Activated naive CD4-positive, alpha-beta T cell treated with anti-CD3 and anti-CD28 coated beads, Interleukin-2, amount 50 U/mL, for 16 hours (primary cell): ENCODE measurements at regions not wholly inside any gene's neighbourhood (a gene's known extent, or its start where the extent isn't known, plus 50 kb on each side); places are given as distances from the start of the nearest gene placed in this dataset.
"Not testable (repeated sequence)": the region's sequence is repeated elsewhere in the genome, so short reads cannot be mapped to it uniquely, and the experiment has no call there.

Experiments used
- DNase-seq: peaks from one replicate; pipeline ENCODE4 v3.0.0-alpha.2; 2020

- DNase-seq, result no peak
These were observed 211.6 kb upstream of the FAM241A start for GRCh38 chr4:111933703-111934102.

GRCh38 chr4:111934314-111934713 lies 210.9 kb upstream of the FAM241A start:
- no peak for DNase-seq

GRCh38 chr4:111937368-111937767 lies 207.9 kb upstream of the FAM241A start:
- DNase-seq, result no peak

- no peak for DNase-seq
These were observed 203.3 kb upstream of the FAM241A start for GRCh38 chr4:111941957-111942356.

GRCh38 chr4:111943796-111944203 lies 201.5 kb upstream of the FAM241A start:
- no peak for DNase-seq

GRCh38 chr4:111945014-111945413 lies 200.2 kb upstream of the FAM241A start:
- no peak for DNase-seq

- DNase-seq, result no peak
These were observed 198.5 kb upstream of the FAM241A start for GRCh38 chr4:111946800-111947199.

GRCh38 chr4:111952688-111953087 lies 192.6 kb upstream of the FAM241A start:
- DNase-seq, result no peak

- DNase-seq, result no peak
These were observed 190.7 kb upstream of the FAM241A start for GRCh38 chr4:111954550-111954949.

- no peak for DNase-seq
These were observed 190.3 kb upstream of the FAM241A start for GRCh38 chr4:111955001-111955400.

- DNase-seq, result no peak
These were observed 188.1 kb upstream of the FAM241A start for GRCh38 chr4:111957116-111957515.

- no peak for DNase-seq
These were observed 187.3 kb upstream of the FAM241A start for GRCh38 chr4:111957997-111958396.

- DNase-seq, result no peak
These were observed 186.0 kb upstream of the FAM241A start for GRCh38 chr4:111959222-111959621.

GRCh38 chr4:111960241-111960667 lies 185.0 kb upstream of the FAM241A start:
- no peak for DNase-seq

GRCh38 chr4:111961026-111961425 lies 184.2 kb upstream of the FAM241A start:
- not testable (repeated sequence) for DNase-seq

GRCh38 chr4:111961809-111962208 lies 183.4 kb upstream of the FAM241A start:
- DNase-seq, result no peak

- no peak for DNase-seq
These were observed 182.0 kb upstream of the FAM241A start for GRCh38 chr4:111963158-111963700.

- DNase-seq, result no peak
These were observed 167.8 kb upstream of the FAM241A start for GRCh38 chr4:111977419-111977965.

- no peak for DNase-seq
These were observed 165.3 kb upstream of the FAM241A start for GRCh38 chr4:111979921-111980320.

GRCh38 chr4:111982089-111982488 lies 163.2 kb upstream of the FAM241A start:
- DNase-seq, result no peak

- DNase-seq, result no peak
These were observed 161.0 kb upstream of the FAM241A start for GRCh38 chr4:111984169-111984819.

- no peak for DNase-seq
These were observed 159.8 kb upstream of the FAM241A start for GRCh38 chr4:111985426-111985825.

- no peak for DNase-seq
These were observed 159.2 kb upstream of the FAM241A start for GRCh38 chr4:111986095-111986494.

- no peak for DNase-seq
These were observed 156.7 kb upstream of the FAM241A start for GRCh38 chr4:111988514-111988913.

- no peak for DNase-seq
These were observed 155.4 kb upstream of the FAM241A start for GRCh38 chr4:111989817-111990216.
